Activated CD4-positive, alpha-beta T cell treated with anti-CD3 and anti-CD28 coated beads, Interleukin-10, Interleukin-2, amounts not matched to agents 100 ng/mL and 50 ng/mL, durations not matched to agents 16 hours and 8 hours (primary cell): ENCODE measurements at regions not wholly inside any gene's neighbourhood (a gene's known extent, or its start where the extent isn't known, plus 50 kb on each side); places are given as distances from the start of the nearest gene placed in this dataset.
"Not testable (repeated sequence)": the region's sequence is repeated elsewhere in the genome, so short reads cannot be mapped to it uniquely, and the experiment has no call there.

Experiments
- DNase-seq: peaks from one replicate; pipeline ENCODE4 v3.0.0-alpha.2; 2020

DNA sequence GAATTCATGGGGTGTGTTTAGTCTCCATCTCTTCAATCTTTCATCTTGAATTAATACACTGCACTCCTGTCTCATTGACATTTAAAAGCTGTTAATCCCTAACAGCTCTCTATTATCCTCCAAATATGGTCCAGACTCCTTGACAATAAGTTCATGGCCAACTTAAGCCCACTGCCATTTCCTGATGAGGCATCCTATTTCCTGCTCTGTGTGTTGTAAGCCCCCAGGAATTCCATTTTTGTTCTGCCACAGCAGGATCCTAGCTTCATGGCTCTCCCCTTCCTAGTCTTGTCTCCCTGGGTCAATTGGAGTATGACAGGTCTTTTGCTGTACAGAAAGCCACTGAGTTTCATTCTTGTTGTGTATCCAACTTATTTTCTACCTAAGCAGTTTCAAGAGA is 218.8 kb downstream of the OTUD1 start:
- DNase-seq, result no peak

- not testable (repeated sequence) for DNase-seq
Observed at GRCh38 chr10:23671866-23672265, 233.0 kb downstream of the OTUD1 start.

- no peak for DNase-seq
Observed at GRCh38 chr10:23675585-23675984, 236.7 kb downstream of the OTUD1 start.

DNA sequence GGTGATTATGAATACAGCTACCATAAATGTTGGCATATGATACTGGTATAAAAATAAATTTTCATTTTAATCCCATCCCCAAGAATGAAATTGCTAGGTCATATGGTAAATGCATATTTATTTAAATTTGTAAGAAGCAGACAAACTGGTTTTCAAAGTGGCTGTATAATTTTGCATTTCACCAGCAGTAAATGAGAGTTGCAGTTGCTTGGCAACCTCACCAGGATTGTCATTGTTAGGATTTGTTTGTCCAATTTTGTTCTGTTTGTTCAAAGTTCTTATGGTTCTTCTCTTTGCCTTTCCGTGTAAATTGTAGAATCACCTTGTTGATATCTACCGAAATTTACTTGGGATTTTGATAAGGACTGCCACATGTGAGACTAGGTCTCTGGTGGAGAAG is 237.4 kb downstream of the OTUD1 start:
- DNase-seq, result no peak

GRCh38 chr10:23686722-23687121 is 247.8 kb downstream of the OTUD1 start:
- no peak for DNase-seq

- no peak for DNase-seq
Observed at GRCh38 chr10:23692736-23693135, 253.9 kb downstream of the OTUD1 start.

- peak; percentile 14 for DNase-seq
Observed at GRCh38 chr10:23693501-23693901, 254.6 kb downstream of the OTUD1 start.

- DNase-seq, result no peak
Observed at GRCh38 chr10:23693925-23694324, 255.1 kb downstream of the OTUD1 start.

- DNase-seq, result no peak
Observed at GRCh38 chr10:23694446-23694920, 255.6 kb downstream of the OTUD1 start.

DNA sequence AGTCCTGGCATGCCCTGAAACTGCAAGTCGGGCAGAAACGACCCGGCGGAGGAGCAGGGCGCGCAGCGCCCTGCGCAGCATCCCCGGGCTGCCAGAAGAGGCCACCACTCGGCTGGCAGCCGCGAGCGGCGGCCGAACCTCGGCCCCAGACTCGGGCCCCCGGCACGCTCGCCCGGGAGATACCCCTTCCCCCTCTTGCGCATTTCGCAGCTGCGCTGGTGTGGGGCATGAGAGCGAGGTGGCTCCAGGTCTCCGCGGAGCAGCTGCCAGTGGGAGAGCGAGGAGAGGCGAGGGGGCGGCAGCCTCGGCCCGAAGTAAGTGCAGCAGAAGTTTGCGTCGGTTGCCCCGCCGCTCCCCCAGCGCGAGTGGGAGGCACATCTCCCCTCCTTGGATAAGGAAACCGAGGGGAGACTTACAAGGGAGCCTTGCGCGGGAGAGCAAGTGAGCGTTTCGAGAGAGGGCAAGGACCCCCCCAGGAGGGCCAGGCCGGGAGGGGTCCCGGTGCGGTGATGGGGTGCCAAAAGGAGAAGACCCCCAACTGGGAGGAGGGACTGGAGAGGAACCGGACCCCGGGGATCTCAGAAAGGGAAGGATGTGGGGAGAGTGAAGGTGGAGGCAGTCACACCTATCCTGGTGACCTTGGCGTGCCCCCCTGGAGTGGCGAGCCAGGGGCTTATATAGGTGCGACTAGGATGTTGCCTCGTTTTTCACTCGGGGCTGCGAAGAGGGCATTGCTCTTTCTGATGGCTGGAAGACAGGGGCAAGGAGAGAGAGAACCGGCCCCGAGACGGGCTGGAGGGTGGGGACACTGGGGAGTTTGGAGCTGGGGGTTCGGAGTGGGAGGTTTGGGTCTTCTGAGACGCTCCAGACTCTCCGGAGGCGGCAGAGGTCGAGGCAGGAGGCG is 256.3 kb downstream of the OTUD1 start:
- peak; percentile 4 for DNase-seq

GRCh38 chr10:23695825-23696420 is 257.0 kb downstream of the OTUD1 start:
- no peak for DNase-seq

DNA sequence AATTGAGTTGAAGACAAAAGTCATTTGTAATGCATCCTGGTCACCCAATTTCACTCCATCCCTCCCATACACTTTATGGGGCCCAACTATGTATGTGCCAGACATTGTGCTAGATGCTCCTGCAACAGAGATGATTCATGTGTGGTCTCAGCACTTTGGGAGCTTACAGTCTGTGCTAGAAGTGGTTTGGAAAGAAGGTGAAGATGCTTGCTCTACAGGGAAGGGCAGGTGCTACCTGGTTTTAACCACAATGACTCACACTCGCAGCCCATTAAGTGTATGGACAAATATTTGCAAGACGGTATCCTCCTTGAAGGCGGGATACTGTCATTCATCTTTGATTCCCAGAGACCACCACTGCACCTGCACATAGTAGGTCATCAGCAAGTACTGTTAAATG is 257.6 kb downstream of the OTUD1 start:
- no peak for DNase-seq

- DNase-seq, result peak; percentile 68
Observed at GRCh38 chr10:23702977-23703414, 264.1 kb downstream of the OTUD1 start.

GRCh38 chr10:23715363-23715762 is 276.5 kb downstream of the OTUD1 start:
- DNase-seq, result no peak

DNA sequence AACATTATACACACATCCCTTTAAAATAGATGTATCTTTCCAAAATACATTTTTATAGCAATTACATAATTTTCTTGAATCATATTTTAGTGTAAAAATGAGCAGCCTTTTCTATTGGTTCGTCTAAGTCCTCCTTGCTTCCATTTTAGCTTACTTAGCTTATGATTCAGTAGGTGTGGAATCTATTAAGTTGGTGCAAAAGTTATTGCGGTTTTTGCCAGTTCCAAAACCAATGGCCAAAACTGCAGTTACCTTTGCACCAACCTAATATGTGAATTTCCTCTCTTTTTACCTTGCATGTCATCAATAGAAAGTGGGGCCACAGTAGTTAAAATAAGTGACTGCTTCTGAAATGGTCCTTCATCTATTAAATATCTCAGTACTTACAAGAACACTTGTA is 279.0 kb downstream of the OTUD1 start:
- no peak for DNase-seq

GRCh38 chr10:23718946-23719345 is 280.1 kb downstream of the OTUD1 start:
- DNase-seq, result no peak

DNA sequence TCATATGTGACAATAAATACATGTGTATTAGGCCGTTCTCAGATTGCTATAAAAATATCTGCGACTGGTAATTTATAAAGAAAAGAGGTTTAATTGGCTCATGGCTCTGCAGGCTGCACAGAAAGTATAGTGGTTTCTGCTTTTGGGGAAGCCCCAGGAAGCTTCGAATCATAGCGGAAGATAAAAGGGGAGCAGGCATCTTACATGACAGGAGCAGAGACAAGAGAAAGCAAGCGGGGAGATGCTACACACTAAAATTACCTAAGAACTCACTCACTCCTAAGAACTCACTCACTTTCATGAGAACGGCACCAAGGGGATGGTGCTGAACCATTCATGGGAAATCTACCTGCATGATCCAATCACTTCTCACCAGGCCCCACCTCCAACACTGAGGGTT is 284.9 kb downstream of the OTUD1 start:
- DNase-seq, result no peak

- DNase-seq, result no peak
Observed at GRCh38 chr10:23725548-23725947, 286.7 kb downstream of the OTUD1 start.

DNA sequence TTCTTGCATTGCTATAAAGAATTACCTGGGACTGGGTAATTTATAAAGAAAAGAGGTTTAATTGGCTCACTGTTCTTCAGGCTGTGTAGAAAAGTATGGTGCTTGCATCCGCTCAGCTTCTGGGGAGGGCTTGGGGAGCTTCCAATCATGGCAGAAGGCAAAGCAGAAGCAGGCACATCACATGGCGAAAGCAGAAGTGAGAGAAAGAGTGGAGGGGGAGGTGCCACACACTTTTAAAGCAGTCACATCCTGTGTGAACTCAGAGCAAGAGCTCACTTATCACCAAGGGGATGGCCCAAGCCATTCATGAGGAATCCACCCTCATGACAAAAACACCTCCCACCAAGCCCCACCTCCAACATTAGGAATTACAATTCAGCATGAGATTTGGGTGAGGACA is 303.5 kb downstream of the OTUD1 start:
- no peak for DNase-seq

GRCh38 chr10:23742807-23743206 is 303.9 kb downstream of the OTUD1 start:
- no peak for DNase-seq

DNA sequence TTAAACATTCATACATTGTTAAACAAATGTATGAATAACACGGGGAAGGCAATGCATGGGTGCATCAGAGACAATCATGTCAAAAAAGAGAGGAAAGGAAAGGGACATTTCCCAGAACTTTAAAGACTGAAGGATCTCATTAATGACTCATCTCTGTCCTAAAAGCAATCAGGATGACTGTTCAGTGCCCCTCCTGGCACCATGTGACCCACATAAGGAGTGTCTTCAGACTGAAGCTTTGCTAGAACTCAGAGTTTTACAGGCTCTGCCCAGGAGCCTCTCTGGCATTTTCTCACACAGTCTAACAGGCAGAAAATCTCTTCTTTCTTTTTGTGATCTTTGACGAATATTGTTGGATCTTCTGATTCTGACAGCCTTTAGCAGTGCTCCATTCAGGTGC is 315.3 kb downstream of the OTUD1 start:
- no peak for DNase-seq

DNA sequence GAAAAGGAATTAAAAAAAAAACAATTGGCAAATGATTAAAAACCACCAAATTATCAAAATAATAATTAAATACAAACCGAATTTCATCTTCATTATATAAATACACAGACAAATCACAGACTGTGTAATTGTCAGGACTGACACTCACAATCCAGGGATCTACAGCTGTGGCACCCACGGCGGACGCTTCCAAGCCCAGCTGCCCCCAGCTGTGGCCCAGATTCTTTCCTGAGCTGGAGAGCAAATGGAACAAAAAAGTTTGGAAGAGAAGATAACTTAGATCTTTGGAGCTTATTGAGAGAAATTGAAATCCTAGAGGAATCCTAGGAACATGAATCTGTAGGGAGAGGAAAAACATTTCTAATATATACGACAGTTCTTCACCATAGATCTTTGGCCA is 316.1 kb downstream of the OTUD1 start:
- DNase-seq, result no peak

- no peak for DNase-seq
Observed at GRCh38 chr10:23755556-23755955, 316.7 kb downstream of the OTUD1 start.

DNA sequence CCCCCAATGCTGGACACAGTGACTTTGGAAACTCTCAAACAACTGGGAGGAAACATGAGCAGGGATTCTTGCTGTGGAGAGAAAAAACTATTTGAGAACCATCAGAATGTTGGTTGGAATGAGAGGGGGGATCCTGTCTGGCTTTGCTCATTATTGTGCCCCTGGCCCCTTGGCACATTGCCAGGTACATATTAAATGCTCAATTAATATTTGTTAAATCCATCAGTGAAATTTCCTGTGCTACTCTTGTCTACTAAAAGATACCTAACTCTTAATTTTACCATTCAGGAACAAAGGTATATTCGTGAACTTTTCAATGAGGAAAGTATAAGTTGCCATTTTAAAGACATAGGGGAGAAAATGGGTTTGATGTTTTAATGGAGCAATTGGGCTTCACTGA is 329.4 kb downstream of the OTUD1 start:
- no peak for DNase-seq
